ENCODE measurements at regions not wholly inside any gene's neighbourhood (a gene's known extent, or its start where the extent isn't known, plus 50 kb on each side); places are given as distances from the start of the nearest gene placed in this dataset.

DNA sequence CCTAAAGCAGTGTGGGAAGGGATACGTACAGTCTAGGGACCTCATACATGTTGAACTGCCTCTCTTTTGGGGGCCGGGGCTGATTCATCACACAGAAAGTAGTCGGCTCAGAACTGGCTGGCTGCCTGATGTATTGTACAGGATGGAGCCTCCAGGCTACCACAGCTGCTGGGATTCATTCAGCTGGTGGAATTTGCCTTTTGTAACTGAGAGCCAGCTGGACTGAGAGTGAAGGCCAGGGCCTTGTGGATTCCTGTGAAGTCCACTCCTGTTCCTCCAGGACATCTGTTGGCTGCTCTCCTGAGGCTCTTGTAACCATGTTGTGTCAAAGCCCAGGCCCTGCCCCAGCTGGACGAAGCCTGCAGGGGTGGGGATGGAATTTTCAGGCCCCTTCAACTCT, 116.3 kb upstream of the PRICKLE1 start:
- intact Hi-C loops (cut with micrococcal nuclease): no loop called here
- no peak overlapping the region for H3K4me2 ChIP-seq (ENCODE audit: low read length)
- no peak for ATAC-seq
- TF ChIP-seq SIN3A (IDR thresholded peaks at IDR 0.05; ENCODE audit: low read depth) (no peak), JUND (IDR thresholded peaks at IDR 0.05) (no peak), CEBPB (IDR thresholded peaks at IDR 0.05; ENCODE audit: low read depth) (no peak), CBX3 (IDR thresholded peaks at IDR 0.05; ENCODE audit: low read depth) (no peak), ZNF274 (IDR thresholded peaks at IDR 0.05; ENCODE audit: low read depth, low read length) (no peak), POLR2AphosphoS5 (IDR thresholded peaks at IDR 0.05; ENCODE audit: low read depth, low read length) (no peak), TCF7L2 (IDR thresholded peaks at IDR 0.05; ENCODE audit: borderline replicate concordance, extremely low read depth, insufficient read depth, insufficient read length) (no peak), ELF1 (IDR thresholded peaks at IDR 0.05; ENCODE audit: borderline replicate concordance, low read depth) (no peak), SP1 (IDR thresholded peaks at IDR 0.05; ENCODE audit: low read depth) (no peak), EZH2 (IDR thresholded peaks at IDR 0.05) (no peak)
- TF ChIP-seq, protein P1, sequence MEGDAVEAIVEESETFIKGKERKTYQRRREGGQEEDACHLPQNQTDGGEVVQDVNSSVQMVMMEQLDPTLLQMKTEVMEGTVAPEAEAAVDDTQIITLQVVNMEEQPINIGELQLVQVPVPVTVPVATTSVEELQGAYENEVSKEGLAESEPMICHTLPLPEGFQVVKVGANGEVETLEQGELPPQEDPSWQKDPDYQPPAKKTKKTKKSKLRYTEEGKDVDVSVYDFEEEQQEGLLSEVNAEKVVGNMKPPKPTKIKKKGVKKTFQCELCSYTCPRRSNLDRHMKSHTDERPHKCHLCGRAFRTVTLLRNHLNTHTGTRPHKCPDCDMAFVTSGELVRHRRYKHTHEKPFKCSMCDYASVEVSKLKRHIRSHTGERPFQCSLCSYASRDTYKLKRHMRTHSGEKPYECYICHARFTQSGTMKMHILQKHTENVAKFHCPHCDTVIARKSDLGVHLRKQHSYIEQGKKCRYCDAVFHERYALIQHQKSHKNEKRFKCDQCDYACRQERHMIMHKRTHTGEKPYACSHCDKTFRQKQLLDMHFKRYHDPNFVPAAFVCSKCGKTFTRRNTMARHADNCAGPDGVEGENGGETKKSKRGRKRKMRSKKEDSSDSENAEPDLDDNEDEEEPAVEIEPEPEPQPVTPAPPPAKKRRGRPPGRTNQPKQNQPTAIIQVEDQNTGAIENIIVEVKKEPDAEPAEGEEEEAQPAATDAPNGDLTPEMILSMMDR (IDR thresholded peaks at IDR 0.05 in 2 of 3, conservative IDR thresholded peaks at IDR 0.05 in 1 of 3; ENCODE audit: borderline replicate concordance in 1 of 3, insufficient read depth in 1 of 3, low read depth in 2 of 3, low read length in 2 of 3): no peak
- TF ChIP-seq, protein P2, sequence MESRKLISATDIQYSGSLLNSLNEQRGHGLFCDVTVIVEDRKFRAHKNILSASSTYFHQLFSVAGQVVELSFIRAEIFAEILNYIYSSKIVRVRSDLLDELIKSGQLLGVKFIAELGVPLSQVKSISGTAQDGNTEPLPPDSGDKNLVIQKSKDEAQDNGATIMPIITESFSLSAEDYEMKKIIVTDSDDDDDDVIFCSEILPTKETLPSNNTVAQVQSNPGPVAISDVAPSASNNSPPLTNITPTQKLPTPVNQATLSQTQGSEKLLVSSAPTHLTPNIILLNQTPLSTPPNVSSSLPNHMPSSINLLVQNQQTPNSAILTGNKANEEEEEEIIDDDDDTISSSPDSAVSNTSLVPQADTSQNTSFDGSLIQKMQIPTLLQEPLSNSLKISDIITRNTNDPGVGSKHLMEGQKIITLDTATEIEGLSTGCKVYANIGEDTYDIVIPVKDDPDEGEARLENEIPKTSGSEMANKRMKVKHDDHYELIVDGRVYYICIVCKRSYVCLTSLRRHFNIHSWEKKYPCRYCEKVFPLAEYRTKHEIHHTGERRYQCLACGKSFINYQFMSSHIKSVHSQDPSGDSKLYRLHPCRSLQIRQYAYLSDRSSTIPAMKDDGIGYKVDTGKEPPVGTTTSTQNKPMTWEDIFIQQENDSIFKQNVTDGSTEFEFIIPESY (IDR thresholded peaks at IDR 0.05; ENCODE audit: extremely low read depth, insufficient replicate concordance, low read length): no peak
- TF ChIP-seq, protein P3, sequence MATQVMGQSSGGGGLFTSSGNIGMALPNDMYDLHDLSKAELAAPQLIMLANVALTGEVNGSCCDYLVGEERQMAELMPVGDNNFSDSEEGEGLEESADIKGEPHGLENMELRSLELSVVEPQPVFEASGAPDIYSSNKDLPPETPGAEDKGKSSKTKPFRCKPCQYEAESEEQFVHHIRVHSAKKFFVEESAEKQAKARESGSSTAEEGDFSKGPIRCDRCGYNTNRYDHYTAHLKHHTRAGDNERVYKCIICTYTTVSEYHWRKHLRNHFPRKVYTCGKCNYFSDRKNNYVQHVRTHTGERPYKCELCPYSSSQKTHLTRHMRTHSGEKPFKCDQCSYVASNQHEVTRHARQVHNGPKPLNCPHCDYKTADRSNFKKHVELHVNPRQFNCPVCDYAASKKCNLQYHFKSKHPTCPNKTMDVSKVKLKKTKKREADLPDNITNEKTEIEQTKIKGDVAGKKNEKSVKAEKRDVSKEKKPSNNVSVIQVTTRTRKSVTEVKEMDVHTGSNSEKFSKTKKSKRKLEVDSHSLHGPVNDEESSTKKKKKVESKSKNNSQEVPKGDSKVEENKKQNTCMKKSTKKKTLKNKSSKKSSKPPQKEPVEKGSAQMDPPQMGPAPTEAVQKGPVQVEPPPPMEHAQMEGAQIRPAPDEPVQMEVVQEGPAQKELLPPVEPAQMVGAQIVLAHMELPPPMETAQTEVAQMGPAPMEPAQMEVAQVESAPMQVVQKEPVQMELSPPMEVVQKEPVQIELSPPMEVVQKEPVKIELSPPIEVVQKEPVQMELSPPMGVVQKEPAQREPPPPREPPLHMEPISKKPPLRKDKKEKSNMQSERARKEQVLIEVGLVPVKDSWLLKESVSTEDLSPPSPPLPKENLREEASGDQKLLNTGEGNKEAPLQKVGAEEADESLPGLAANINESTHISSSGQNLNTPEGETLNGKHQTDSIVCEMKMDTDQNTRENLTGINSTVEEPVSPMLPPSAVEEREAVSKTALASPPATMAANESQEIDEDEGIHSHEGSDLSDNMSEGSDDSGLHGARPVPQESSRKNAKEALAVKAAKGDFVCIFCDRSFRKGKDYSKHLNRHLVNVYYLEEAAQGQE (IDR thresholded peaks at IDR 0.05; ENCODE audit: low read depth): no peak
- TF ChIP-seq, protein P4, sequence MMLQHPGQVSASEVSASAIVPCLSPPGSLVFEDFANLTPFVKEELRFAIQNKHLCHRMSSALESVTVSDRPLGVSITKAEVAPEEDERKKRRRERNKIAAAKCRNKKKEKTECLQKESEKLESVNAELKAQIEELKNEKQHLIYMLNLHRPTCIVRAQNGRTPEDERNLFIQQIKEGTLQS (IDR thresholded peaks at IDR 0.05): no peak
- no peaks in the 10 kb centered on the region for H3K27me3 ChIP-seq (ENCODE audit: insufficient read depth, low read length)
- no peak overlapping the region for H3K4me3 ChIP-seq (replicated peaks in 1 of 2; ENCODE audit: low read depth in 1 of 2, low read length in 2 of 2)
- H3K79me2 ChIP-seq (ENCODE audit: insufficient read depth, low read length): no peaks in the 10 kb centered on the region
- ChIA-PET CTCF (no interaction called here), RAD21 (ENCODE audit: low non-redundant PET in 1 of 2, low total read pairs in 2 of 2, uncharacterized antibody in 2 of 2, unreplicated experiment in 2 of 2) (no interaction called here), POLR2A (no interaction called here)
- DNase-seq (ENCODE audit: low read depth, low spot score): no peak
- H3K9me2 ChIP-seq (ENCODE audit: insufficient read depth): no peaks in the 10 kb centered on the region
- no peaks in the 10 kb centered on the region for H3K9me3 ChIP-seq (ENCODE audit: control insufficient read depth in 1 of 2, insufficient read depth in 1 of 2, low read depth in 1 of 2, low read length in 2 of 2)
- BruUV-seq (replicated peaks): no TSS peak
- H3K27ac ChIP-seq (ENCODE audit: low read depth, low read length): no peak overlapping the region
- H4K20me1 ChIP-seq (ENCODE audit: insufficient read depth): no peaks in the 10 kb centered on the region
- H3K4me1 ChIP-seq (ENCODE audit: control insufficient read depth in 1 of 2, insufficient read depth in 2 of 2, low read length in 2 of 2): no peaks in the 10 kb centered on the region
- no peak overlapping the region for H2AFZ ChIP-seq (ENCODE audit: low read depth, low read length, poor library complexity, severe bottlenecking)
- no peaks in the 10 kb centered on the region for H3K36me3 ChIP-seq (ENCODE audit: control insufficient read depth in 1 of 2, insufficient read depth in 2 of 2, low read length in 2 of 2)
- H3K9ac ChIP-seq (ENCODE audit: low read length): no peak overlapping the region
